Panc1 (cell line): ENCODE measurements at regions not wholly inside any gene's neighbourhood (a gene's known extent, or its start where the extent isn't known, plus 50 kb on each side); places are given as distances from the start of the nearest gene placed in this dataset.

ENCODE experiments used
- ATAC-seq: fragments of 200-7000 bp; cut with Tn5 transposase; 2 replicates; pipeline ENCODE4 v1.9.1; 2020; ENCODE audit warnings: mild to moderate bottlenecking, moderate library complexity
- BruUV-seq: library from RNA; stranded (reverse); fragments of 400-500 nt; replicated peaks from 2 replicates; lab custom pipeline; 2021; lab: Mats Ljungman, UMichigan
- CTCF ChIA-PET: fragments of 300-600 bp; sonication (Branson Sonifier 250); formaldehyde crosslinking; loops from one replicate; lab custom pipeline; 2022; ENCODE audit warnings: antibody characterized with exemption; lab: Charles Lee
- POLR2A ChIA-PET: fragments of 300-600 bp; sonication (Branson Sonifier 250); formaldehyde crosslinking; loops from one replicate; lab custom pipeline; 2022; ENCODE audit warnings: antibody characterized with exemption; lab: Charles Lee
- DNase-seq: peaks from one replicate; pipeline ENCODE4 v3.0.0-alpha.2; 2010; ENCODE audit warnings: low read depth, low spot score
- H3K27ac ChIP-seq: 2 replicates; pipeline ENCODE4 v1.5.1; 2011; ENCODE audit warnings: mild to moderate bottlenecking, low read length, inconsistent platforms
- H3K27me3 ChIP-seq: fragments of 200-500 bp; sonication (Bioruptor generic); 2 replicates; pipeline ENCODE4 v1.6.0; 2014; ENCODE audit warnings: low read length, inconsistent platforms; ENCODE audit not compliant: control insufficient read depth, insufficient read depth
- H3K36me3 ChIP-seq: fragments of 200-500 bp; sonication (Bioruptor generic); 2 replicates; pipeline ENCODE4 v1.5.1; 2014; ENCODE audit warnings: inconsistent platforms, mild to moderate bottlenecking, low read length, moderate library complexity; ENCODE audit not compliant: control insufficient read depth, insufficient read depth
- H3K4me1 ChIP-seq: 2 replicates; pipeline ENCODE4 v1.5.1; 2011; ENCODE audit warnings: inconsistent platforms, mild to moderate bottlenecking, low read length, moderate library complexity; ENCODE audit not compliant: control insufficient read depth, insufficient read depth
- H3K4me3 ChIP-seq, 2 experiments: 2 replicates each; pipeline ENCODE4 v1.5.1; 2011 to 2012; ENCODE audit warnings: low read depth in 2 of 2, low read length in 2 of 2, mild to moderate bottlenecking in 2 of 2, inconsistent platforms in 1 of 2, moderate library complexity in 1 of 2
- H3K9me3 ChIP-seq: fragments of 200-500 bp; sonication (Bioruptor generic); 2 replicates; pipeline ENCODE4 v1.5.1; 2014; ENCODE audit warnings: low read depth, mild to moderate bottlenecking, inconsistent platforms, low read length, moderate library complexity; ENCODE audit not compliant: control insufficient read depth, insufficient read depth
- CTCF ChIP-seq: fragments of 450-650 bp; IDR thresholded peaks from 2 replicates; pipeline ENCODE4 v1.5.1; 2017; ENCODE audit warnings: mild to moderate bottlenecking
- POLR2AphosphoS5 ChIP-seq: IDR thresholded peaks from 2 replicates; pipeline ENCODE4 v1.6.1; 2012; ENCODE audit warnings: mild to moderate bottlenecking, low read depth, low read length, moderate library complexity
- REST ChIP-seq, 2 experiments: IDR thresholded peaks; 2 replicates each; pipeline ENCODE4 v1.6.1; 2011 to 2012; ENCODE audit warnings: low read depth in 2 of 2, control low read depth in 1 of 2, low read length in 1 of 2, mild to moderate bottlenecking in 1 of 2, moderate library complexity in 1 of 2; ENCODE audit not compliant: insufficient read depth in 1 of 2
- SIN3A ChIP-seq: IDR thresholded peaks from 2 replicates; pipeline ENCODE4 v1.6.1; 2012; ENCODE audit warnings: low read depth, mild to moderate bottlenecking, low read length, moderate library complexity, borderline replicate concordance; ENCODE audit not compliant: insufficient read depth
- TCF7L2 ChIP-seq: IDR thresholded peaks from 2 replicates; pipeline ENCODE4 v1.6.1; 2011; ENCODE audit warnings: mild to moderate bottlenecking, low read depth, low read length, inconsistent platforms
- in situ Hi-C: cut with HindIII; loops from 2 replicates; pipeline ENCODE4 v1.10.0; 2016; ENCODE audit warnings: low sequenced_read_pairs, low pct_unique_long_range_greater_than_20kb
- intact Hi-C: fragments of 100-400 bp; cut with micrococcal nuclease; formaldehyde crosslinking; loops from one replicate; pipeline ENCODE4 v1.10.0; 2022; ENCODE audit not compliant: unreplicated experiment

- ChIA-PET CTCF (no interaction called here), POLR2A (no interaction called here)
- BruUV-seq, result no TSS peak
- intact Hi-C loops (no loop called here), in situ Hi-C loops (no loop called here)
- DNase-seq (no peak), ATAC-seq (no peak)
- Histone ChIP-seq H3K27ac (no peak overlapping the region), H3K36me3 (no peaks in the 10 kb centered on the region), H3K9me3 (no peaks in the 10 kb centered on the region), H3K4me3 (no peak overlapping the region), H3K27me3 (no peaks in the 10 kb centered on the region), H3K4me1 (no peaks in the 10 kb centered on the region)
- TF ChIP-seq SIN3A (no peak), REST (IDR thresholded peaks at IDR 0.05; ENCODE audit: insufficient read depth in 1 of 2, low read depth in 2 of 2, low read length in 1 of 2) (no peak), POLR2AphosphoS5 (no peak), TCF7L2 (no peak), CTCF (no peak)
These were observed 368.5 kb downstream of the GPM6A start for GRCh38 chr4:175443547-175443946.

- in situ Hi-C loops, result no loop called here
- H3K4me1 ChIP-seq, result no peaks in the 10 kb centered on the region
- H3K4me3 ChIP-seq, result no peak overlapping the region
- no peak overlapping the region for H3K27ac ChIP-seq
- ATAC-seq (no peak), DNase-seq (no peak)
- ChIA-PET POLR2A (no interaction called here), CTCF (no interaction called here)
- BruUV-seq, result no TSS peak
- H3K9me3 ChIP-seq, result no peaks in the 10 kb centered on the region
- TF ChIP-seq REST (IDR thresholded peaks at IDR 0.05; ENCODE audit: insufficient read depth in 1 of 2, low read depth in 2 of 2, low read length in 1 of 2) (no peak), POLR2AphosphoS5 (no peak), TCF7L2 (no peak), SIN3A (no peak), CTCF (no peak)
- intact Hi-C loops, result no loop called here
- no peaks in the 10 kb centered on the region for H3K36me3 ChIP-seq
- no peaks in the 10 kb centered on the region for H3K27me3 ChIP-seq
These were observed 367.6 kb downstream of the GPM6A start for GRCh38 chr4:175444512-175444911.
